Peyer's patch (tissue), 4 donors: ENCODE measurements at regions not wholly inside any gene's neighbourhood (a gene's known extent, or its start where the extent isn't known, plus 50 kb on each side); places are given as distances from the start of the nearest gene placed in this dataset.

Source experiments
- POLR2A ChIP-seq, 2 donors: fragments of 450-650 bp; IDR thresholded peaks; one replicate each; pipeline ENCODE4 v1.5.1; 2017; ENCODE audit warnings: antibody characterized with exemption in 2 of 2, mild to moderate bottlenecking in 2 of 2, moderate library complexity in 2 of 2
- TF ChIP-seq, protein P1 (sequence below), 6 experiments: fragments of 450-650 bp in 4 of 6; fragments of 200-600 bp in 2 of 6; sonication (generic) in 1 of 6; IDR thresholded peaks; one replicate each; pipeline ENCODE4 v1.5.1; 2017 to 2019; ENCODE audit warnings: antibody characterized with exemption in 6 of 6, mild to moderate bottlenecking in 3 of 6, moderate library complexity in 1 of 6

DNA sequence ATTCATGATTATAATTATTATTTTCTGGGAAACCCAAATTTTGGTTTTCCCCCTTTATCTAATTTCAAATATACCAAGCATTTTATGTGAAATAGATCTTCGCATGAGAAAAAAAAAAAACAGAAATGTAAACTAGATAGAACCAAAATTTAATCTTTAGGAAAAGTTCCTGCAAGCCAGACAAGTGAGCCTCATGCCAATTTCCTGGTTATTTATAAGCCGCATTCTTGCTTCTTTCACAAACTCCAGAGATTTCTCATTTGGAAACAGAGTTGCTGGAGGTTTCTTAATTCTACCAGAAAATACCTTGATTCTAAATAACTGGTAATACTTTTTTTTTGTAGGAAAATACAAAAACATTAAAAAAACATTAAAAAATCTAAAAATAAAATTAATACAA lies 690.4 kb upstream of the IGFBP3 start:
- TF ChIP-seq, protein P1, sequence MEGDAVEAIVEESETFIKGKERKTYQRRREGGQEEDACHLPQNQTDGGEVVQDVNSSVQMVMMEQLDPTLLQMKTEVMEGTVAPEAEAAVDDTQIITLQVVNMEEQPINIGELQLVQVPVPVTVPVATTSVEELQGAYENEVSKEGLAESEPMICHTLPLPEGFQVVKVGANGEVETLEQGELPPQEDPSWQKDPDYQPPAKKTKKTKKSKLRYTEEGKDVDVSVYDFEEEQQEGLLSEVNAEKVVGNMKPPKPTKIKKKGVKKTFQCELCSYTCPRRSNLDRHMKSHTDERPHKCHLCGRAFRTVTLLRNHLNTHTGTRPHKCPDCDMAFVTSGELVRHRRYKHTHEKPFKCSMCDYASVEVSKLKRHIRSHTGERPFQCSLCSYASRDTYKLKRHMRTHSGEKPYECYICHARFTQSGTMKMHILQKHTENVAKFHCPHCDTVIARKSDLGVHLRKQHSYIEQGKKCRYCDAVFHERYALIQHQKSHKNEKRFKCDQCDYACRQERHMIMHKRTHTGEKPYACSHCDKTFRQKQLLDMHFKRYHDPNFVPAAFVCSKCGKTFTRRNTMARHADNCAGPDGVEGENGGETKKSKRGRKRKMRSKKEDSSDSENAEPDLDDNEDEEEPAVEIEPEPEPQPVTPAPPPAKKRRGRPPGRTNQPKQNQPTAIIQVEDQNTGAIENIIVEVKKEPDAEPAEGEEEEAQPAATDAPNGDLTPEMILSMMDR (IDR thresholded peaks at IDR 0.05) = no peak
- no peak for TF ChIP-seq POLR2A (IDR thresholded peaks at IDR 0.05)
